ENCODE measurements at regions not wholly inside any gene's neighbourhood (a gene's known extent, or its start where the extent isn't known, plus 50 kb on each side); places are given as distances from the start of the nearest gene placed in this dataset.

DNA sequence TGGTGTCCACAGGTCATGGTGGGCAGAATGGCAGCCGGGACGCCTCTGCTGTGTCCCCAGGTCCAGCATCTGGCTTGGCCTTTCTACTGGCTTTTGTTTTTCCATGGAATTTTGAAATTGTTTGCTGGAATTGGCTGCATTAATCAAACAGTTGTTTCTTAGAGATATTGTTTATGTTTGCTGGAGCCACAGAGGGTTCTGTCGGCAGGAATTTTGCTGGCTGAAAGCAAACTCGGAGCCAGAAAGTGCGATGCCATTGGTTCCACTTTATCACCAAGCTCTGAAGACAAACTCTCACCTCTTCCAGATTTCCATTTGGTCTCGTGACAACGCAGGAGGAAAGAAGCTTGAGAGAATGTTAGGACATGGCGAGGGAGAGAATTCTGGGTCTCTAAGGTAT lies 199.2 kb upstream of the COPS8 start:
- Histone ChIP-seq H3K4me3 (ENCODE audit: low read length) (no peak overlapping the region), H3K9me3 (ENCODE audit: control insufficient read depth in 1 of 2, insufficient read depth in 1 of 2, low read length in 2 of 2) (peaks cover 0 to 5% of the 10 kb centered on the region in 2 experiments), H3K27ac (ENCODE audit: low read depth in 1 of 2, low read length in 2 of 2) (no peak overlapping the region), H3K27me3 (ENCODE audit: control insufficient read depth in 1 of 2, insufficient read depth in 2 of 2, low read length in 2 of 2) (peaks cover 0 to 2% of the 10 kb centered on the region in 2 experiments), H3K4me1 (ENCODE audit: insufficient read depth, low read length) (no peaks in the 10 kb centered on the region), H3K36me3 (ENCODE audit: insufficient read depth, low read length) (no peaks in the 10 kb centered on the region)
- ChIA-PET CTCF (no interaction called here), POLR2A (no interaction called here)
- no peak for ATAC-seq (ENCODE audit: poor library complexity)
- TF ChIP-seq, protein P1, sequence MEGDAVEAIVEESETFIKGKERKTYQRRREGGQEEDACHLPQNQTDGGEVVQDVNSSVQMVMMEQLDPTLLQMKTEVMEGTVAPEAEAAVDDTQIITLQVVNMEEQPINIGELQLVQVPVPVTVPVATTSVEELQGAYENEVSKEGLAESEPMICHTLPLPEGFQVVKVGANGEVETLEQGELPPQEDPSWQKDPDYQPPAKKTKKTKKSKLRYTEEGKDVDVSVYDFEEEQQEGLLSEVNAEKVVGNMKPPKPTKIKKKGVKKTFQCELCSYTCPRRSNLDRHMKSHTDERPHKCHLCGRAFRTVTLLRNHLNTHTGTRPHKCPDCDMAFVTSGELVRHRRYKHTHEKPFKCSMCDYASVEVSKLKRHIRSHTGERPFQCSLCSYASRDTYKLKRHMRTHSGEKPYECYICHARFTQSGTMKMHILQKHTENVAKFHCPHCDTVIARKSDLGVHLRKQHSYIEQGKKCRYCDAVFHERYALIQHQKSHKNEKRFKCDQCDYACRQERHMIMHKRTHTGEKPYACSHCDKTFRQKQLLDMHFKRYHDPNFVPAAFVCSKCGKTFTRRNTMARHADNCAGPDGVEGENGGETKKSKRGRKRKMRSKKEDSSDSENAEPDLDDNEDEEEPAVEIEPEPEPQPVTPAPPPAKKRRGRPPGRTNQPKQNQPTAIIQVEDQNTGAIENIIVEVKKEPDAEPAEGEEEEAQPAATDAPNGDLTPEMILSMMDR (IDR thresholded peaks at IDR 0.05), result no peak
- H3K27me3 Mint-ChIP-seq, result no peaks in the 10 kb centered on the region
- no peak overlapping the region for H3K4me3 Mint-ChIP-seq
- H3K27ac Mint-ChIP-seq, result no peak overlapping the region
- DNase-seq, result no peak
- H3K36me3 Mint-ChIP-seq (ENCODE audit: low read depth), result no peaks in the 10 kb centered on the region
- intact Hi-C loops (cut with DNase I, micrococcal nuclease), result no loop called here
- H3K9me3 Mint-ChIP-seq, result no peaks in the 10 kb centered on the region
- no peaks in the 10 kb centered on the region for H3K4me1 Mint-ChIP-seq (ENCODE audit: low read depth)

DNA sequence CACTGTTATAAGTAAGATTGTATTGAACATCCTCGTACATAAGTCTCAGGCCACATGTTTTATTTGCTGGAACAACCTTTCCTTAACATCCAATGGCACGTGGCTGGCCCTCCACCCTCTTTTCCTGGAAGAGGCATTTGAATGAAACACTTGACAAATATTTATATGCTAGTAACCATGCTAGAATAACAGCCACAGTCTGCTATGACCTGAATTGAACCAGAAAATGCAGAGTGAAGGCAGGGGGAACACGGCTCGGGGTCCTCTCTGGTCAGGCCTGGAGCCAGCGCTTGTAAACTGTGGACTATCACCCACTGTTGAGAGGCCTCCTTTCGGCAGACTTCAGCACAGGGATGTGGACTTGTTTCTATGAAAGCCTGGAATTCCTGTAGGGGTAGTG lies 198.2 kb upstream of the COPS8 start:
- Histone ChIP-seq H3K36me3 (ENCODE audit: insufficient read depth, low read length) (no peaks in the 10 kb centered on the region), H3K27ac (ENCODE audit: low read depth in 1 of 2, low read length in 2 of 2) (no peak overlapping the region), H3K9me3 (ENCODE audit: control insufficient read depth in 1 of 2, insufficient read depth in 1 of 2, low read length in 2 of 2) (peaks cover 0 to 5% of the 10 kb centered on the region in 2 experiments), H3K27me3 (ENCODE audit: control insufficient read depth in 1 of 2, insufficient read depth in 2 of 2, low read length in 2 of 2) (peaks cover 0 to 2% of the 10 kb centered on the region in 2 experiments), H3K4me3 (ENCODE audit: low read length) (no peak overlapping the region), H3K4me1 (ENCODE audit: insufficient read depth, low read length) (no peaks in the 10 kb centered on the region)
- Mint-ChIP-seq H3K27ac (no peak overlapping the region), H3K36me3 (ENCODE audit: low read depth) (no peaks in the 10 kb centered on the region), H3K9me3 (no peaks in the 10 kb centered on the region), H3K4me3 (no peak overlapping the region), H3K27me3 (no peaks in the 10 kb centered on the region), H3K4me1 (ENCODE audit: low read depth) (no peaks in the 10 kb centered on the region)
- ChIA-PET CTCF (no interaction called here), POLR2A (no interaction called here)
- TF ChIP-seq, protein P1 (IDR thresholded peaks at IDR 0.05), result no peak
- intact Hi-C loops (cut with DNase I, micrococcal nuclease), result no loop called here
- DNase-seq (no peak), ATAC-seq (ENCODE audit: poor library complexity) (no peak)

DNA sequence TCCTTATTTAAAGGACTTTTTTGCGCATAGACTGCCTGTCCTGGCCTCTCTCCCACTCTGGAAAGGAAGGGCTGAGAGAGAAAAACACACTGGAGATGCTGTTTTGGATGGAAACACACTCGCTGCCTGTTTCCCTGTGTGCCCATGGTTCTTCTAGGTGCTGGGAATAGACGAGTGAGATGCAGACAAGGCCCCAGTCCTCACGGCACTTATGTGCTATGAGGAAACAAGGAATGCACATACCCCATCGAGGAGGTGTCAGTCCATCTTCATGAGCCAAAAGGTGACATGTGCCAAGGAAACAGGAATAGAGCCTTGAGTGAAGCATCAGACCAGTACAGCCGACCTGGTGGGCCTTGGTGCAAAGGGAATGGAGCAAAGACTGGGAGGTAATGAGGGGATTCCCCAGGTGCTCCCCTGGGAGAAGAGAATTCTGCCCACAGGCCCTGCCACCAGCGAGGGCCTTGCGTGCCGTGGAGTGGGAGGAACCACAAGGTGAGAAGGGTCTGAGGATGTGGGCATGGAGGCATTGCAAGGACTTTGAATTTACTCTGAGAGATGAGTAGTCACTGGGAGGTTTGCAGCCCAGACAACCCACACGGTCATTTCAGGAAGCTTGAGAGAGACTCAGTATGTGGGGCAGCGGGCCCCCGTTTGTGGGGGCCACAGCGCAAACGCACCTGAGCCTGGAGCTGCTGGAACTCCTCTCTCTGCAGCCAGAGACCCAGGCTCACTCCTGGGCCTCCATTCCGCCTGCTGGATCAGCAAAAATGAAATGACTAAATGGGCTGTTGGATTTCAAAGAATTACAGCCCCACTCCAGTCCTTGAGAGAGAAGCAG lies 197.5 kb upstream of the COPS8 start:
- no peaks in the 10 kb centered on the region for H3K9me3 Mint-ChIP-seq
- H3K4me3 Mint-ChIP-seq, result no peak overlapping the region
- H3K36me3 ChIP-seq (ENCODE audit: insufficient read depth, low read length), result no peaks in the 10 kb centered on the region
- no peaks in the 10 kb centered on the region for H3K4me1 Mint-ChIP-seq (ENCODE audit: low read depth)
- no peak overlapping the region for H3K4me3 ChIP-seq (ENCODE audit: low read length)
- H3K27ac Mint-ChIP-seq, result no peak overlapping the region
- no peaks in the 10 kb centered on the region for H3K4me1 ChIP-seq (ENCODE audit: insufficient read depth, low read length)
- CTCF ChIA-PET, result no interaction called here
- DNase-seq (no peak), ATAC-seq (ENCODE audit: poor library complexity) (no peak)
- no peak overlapping the region for H3K27ac ChIP-seq (ENCODE audit: low read depth in 1 of 2, low read length in 2 of 2)
- peaks cover 0 to 2% of the 10 kb centered on the region in 2 experiments for H3K27me3 ChIP-seq (ENCODE audit: control insufficient read depth in 1 of 2, insufficient read depth in 2 of 2, low read length in 2 of 2)
- no peaks in the 10 kb centered on the region for H3K27me3 Mint-ChIP-seq
- H3K36me3 Mint-ChIP-seq (ENCODE audit: low read depth), result no peaks in the 10 kb centered on the region
- POLR2A ChIA-PET, result no interaction called here
- H3K9me3 ChIP-seq (ENCODE audit: control insufficient read depth in 1 of 2, insufficient read depth in 1 of 2, low read length in 2 of 2), result peaks cover 0 to 5% of the 10 kb centered on the region in 2 experiments
- intact Hi-C loops (cut with DNase I, micrococcal nuclease), result no loop called here
- TF ChIP-seq, protein P1 (IDR thresholded peaks at IDR 0.05), result no peak

Measured in CD4-positive, alpha-beta T cell (primary cell).